Upper lobe of left lung (tissue), 6 donors: ENCODE measurements at regions not wholly inside any gene's neighbourhood (a gene's known extent, or its start where the extent isn't known, plus 50 kb on each side); places are given as distances from the start of the nearest gene placed in this dataset.

ENCODE experiments used
- ATAC-seq, 2 donors: fragments of 200-7000 bp; cut with Tn5 transposase; one replicate each; pipeline ENCODE4 v1.9.1; 2022; ENCODE audit warnings: mild to moderate bottlenecking in 2 of 2, moderate library complexity in 2 of 2; ENCODE audit not compliant: low FRiP score in 2 of 2
- DNase-seq, 2 donors: peaks; one replicate each; pipeline ENCODE4 v3.0.0-alpha.2; 2019 to 2020
- H3K27ac ChIP-seq, 4 donors: fragments of 200-600 bp; sonication (generic); one replicate each; pipeline ENCODE4 v1.5.1; 2016 to 2019
- H3K27me3 ChIP-seq, 4 donors: fragments of 200-600 bp; sonication (generic); one replicate each; pipeline ENCODE4 v1.5.1; 2017 to 2019
- H3K36me3 ChIP-seq, 4 donors: fragments of 200-600 bp; sonication (generic); one replicate each; pipeline ENCODE4 v1.5.1; 2016 to 2019
- H3K4me1 ChIP-seq, 4 donors: fragments of 200-600 bp; sonication (generic); one replicate each; pipeline ENCODE4 v1.5.1; 2018 to 2019
- H3K4me3 ChIP-seq, 4 donors: fragments of 200-600 bp; sonication (generic); one replicate each; pipeline ENCODE4 v1.5.1; 2017 to 2019; ENCODE audit warnings: mild to moderate bottlenecking in 2 of 4, moderate library complexity in 1 of 4
- H3K9me3 ChIP-seq, 4 donors: fragments of 200-600 bp; sonication (generic); one replicate each; pipeline ENCODE4 v1.5.1; 2018 to 2019
- EP300 ChIP-seq, 4 donors: sonication (generic); formaldehyde crosslinking; IDR thresholded peaks; one replicate each; pipeline ENCODE4 v1.5.1; 2017; ENCODE audit warnings: antibody characterized with exemption in 4 of 4, control low read depth in 2 of 4
- POLR2A ChIP-seq, 4 donors: fragments of 450-650 bp; IDR thresholded peaks; one replicate each; pipeline ENCODE4 v1.5.1; 2016 to 2017; ENCODE audit warnings: antibody characterized with exemption in 4 of 4, mild to moderate bottlenecking in 2 of 4
- POLR2AphosphoS5 ChIP-seq, 2 donors: sonication (generic); formaldehyde crosslinking; IDR thresholded peaks; one replicate each; pipeline ENCODE4 v1.5.1; 2017; ENCODE audit warnings: antibody characterized with exemption in 2 of 2
- WGBS, 2 donors: methylation state at CpG; one replicate each; pipeline ENCODE4 v1.1.5; 2017 to 2018; 5-methylcytosine and 5-hydroxymethylcytosine counted together
- TF ChIP-seq, protein P1 (sequence below), 6 experiments: fragments of 450-650 bp in 4 of 6; fragments of 200-600 bp in 2 of 6; sonication (generic) in 2 of 6; IDR thresholded peaks; one replicate each; pipeline ENCODE4 v1.5.1; 2016 to 2019; ENCODE audit warnings: antibody characterized with exemption in 6 of 6
- donor health status: DM: no; HTN: no; CAD: no; lungs with moderate emphysema.
- donor health status: DM: no; HTN: yes; CAD: no; lungs with severe emphysema.

DNA sequence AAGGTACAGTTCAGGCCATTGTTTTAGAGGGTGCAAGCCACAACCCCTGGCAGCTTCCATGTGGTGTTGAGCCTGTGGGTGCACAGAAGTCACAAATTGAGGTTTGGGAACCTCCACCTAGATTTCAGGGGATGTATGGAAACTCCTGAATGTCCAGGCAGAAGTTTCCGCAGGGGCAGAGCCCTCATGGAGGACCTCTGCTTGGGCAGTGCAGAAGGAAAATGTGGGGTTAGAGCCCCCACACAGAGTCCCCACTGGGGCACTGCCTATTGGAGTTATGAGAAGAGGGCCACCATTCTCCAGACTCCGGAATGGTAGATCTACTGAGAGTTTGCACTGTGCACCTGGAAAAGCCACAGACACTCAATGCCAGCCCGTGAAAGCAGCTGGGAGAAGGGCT lies 242.0 kb upstream of the ACTRT1 start:
- Histone ChIP-seq H3K4me1 (no peaks in the 10 kb centered on the region), H3K4me3 (no peak overlapping the region), H3K36me3 (no peaks in the 10 kb centered on the region), H3K27me3 (no peaks in the 10 kb centered on the region), H3K9me3 (no peaks in the 10 kb centered on the region), H3K27ac (no peak overlapping the region)
- DNase-seq, result no peak
- 78% methylated on average over 3 of the region's 3 CpGs; no CpG with 5 or more reads in 1 of the 2 donors for WGBS, 2 donors
- TF ChIP-seq POLR2A (IDR thresholded peaks at IDR 0.05), result no peak
- TF ChIP-seq, protein P1, sequence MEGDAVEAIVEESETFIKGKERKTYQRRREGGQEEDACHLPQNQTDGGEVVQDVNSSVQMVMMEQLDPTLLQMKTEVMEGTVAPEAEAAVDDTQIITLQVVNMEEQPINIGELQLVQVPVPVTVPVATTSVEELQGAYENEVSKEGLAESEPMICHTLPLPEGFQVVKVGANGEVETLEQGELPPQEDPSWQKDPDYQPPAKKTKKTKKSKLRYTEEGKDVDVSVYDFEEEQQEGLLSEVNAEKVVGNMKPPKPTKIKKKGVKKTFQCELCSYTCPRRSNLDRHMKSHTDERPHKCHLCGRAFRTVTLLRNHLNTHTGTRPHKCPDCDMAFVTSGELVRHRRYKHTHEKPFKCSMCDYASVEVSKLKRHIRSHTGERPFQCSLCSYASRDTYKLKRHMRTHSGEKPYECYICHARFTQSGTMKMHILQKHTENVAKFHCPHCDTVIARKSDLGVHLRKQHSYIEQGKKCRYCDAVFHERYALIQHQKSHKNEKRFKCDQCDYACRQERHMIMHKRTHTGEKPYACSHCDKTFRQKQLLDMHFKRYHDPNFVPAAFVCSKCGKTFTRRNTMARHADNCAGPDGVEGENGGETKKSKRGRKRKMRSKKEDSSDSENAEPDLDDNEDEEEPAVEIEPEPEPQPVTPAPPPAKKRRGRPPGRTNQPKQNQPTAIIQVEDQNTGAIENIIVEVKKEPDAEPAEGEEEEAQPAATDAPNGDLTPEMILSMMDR (IDR thresholded peaks at IDR 0.05), result no peak
- TF ChIP-seq POLR2AphosphoS5 (IDR thresholded peaks at IDR 0.05), result no peak
- ATAC-seq, result no peak

DNA sequence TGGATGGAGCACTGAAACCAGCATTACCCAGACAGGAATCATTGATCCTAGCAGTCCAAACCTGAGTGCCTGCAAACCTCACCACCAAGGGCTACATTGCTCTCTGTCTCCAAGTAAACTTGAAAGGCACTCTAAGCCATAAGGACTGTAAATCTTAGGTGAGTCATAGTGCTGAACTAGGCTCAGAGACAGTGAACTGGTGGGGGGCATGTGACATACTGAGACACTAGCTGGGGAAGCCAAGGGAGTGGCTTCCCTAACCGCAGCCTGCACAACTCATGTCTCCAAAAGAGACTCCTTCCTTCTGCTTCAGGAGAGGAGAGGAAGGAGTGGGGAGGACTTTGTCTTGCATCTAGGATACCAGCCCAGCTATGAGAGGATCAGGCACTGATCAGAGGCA lies 235.5 kb upstream of the ACTRT1 start:
- Histone ChIP-seq H3K9me3 (no peaks in the 10 kb centered on the region), H3K4me3 (no peak overlapping the region), H3K27me3 (no peaks in the 10 kb centered on the region), H3K4me1 (no peaks in the 10 kb centered on the region), H3K27ac (no peak overlapping the region), H3K36me3 (no peaks in the 10 kb centered on the region)
- WGBS, 2 donors, result 71% methylated on average over 1 of the region's 1 CpG; no CpG with 5 or more reads in 1 of the 2 donors
- DNase-seq (no peak), ATAC-seq (no peak)
- TF ChIP-seq POLR2AphosphoS5 (IDR thresholded peaks at IDR 0.05), result no peak
- TF ChIP-seq, protein P1 (IDR thresholded peaks at IDR 0.05), result no peak

- TF ChIP-seq POLR2AphosphoS5 (IDR thresholded peaks at IDR 0.05) (no peak), EP300 (IDR thresholded peaks at IDR 0.05) (no peak), POLR2A (IDR thresholded peaks at IDR 0.05) (no peak)
- TF ChIP-seq, protein P1 (IDR thresholded peaks at IDR 0.05), result no peak
Measured at GRCh38 chrX:128250621-128251020, 198.4 kb upstream of the ACTRT1 start.

GRCh38 chrX:128216364-128216763 lies 164.2 kb upstream of the ACTRT1 start:
- no peak for ATAC-seq
- Histone ChIP-seq H3K36me3 (no peaks in the 10 kb centered on the region), H3K27ac (no peak overlapping the region), H3K4me1 (no peaks in the 10 kb centered on the region), H3K4me3 (no peak overlapping the region), H3K27me3 (no peaks in the 10 kb centered on the region), H3K9me3 (no peaks in the 10 kb centered on the region)
- no peak for DNase-seq
- TF ChIP-seq EP300 (IDR thresholded peaks at IDR 0.05) (no peak), POLR2A (IDR thresholded peaks at IDR 0.05) (no peak), POLR2AphosphoS5 (IDR thresholded peaks at IDR 0.05) (no peak)
- TF ChIP-seq, protein P1 (IDR thresholded peaks at IDR 0.05), result no peak
- 74 to 86% methylated on average over 3 of the region's 3 CpGs for WGBS, 2 donors

More at GRCh38 chrX:128250621-128251020, 198.4 kb upstream of the ACTRT1 start:
- Histone ChIP-seq H3K27me3 (no peaks in the 10 kb centered on the region), H3K36me3 (no peaks in the 10 kb centered on the region), H3K4me1 (no peaks in the 10 kb centered on the region), H3K4me3 (no peak overlapping the region), H3K27ac (no peak overlapping the region), H3K9me3 (peaks cover 0 to under 1% (median 0%) of the 10 kb centered on the region in 4 donors)
- DNase-seq (no peak), ATAC-seq (no peak)

- ATAC-seq, result no peak
- H3K9me3 ChIP-seq, result no peaks in the 10 kb centered on the region
- no peaks in the 10 kb centered on the region for H3K4me1 ChIP-seq
- no peak for DNase-seq
- 67 to 100% methylated on average over 1 to 2 of the region's 2 CpGs for WGBS, 2 donors
- H3K36me3 ChIP-seq, result no peaks in the 10 kb centered on the region
- TF ChIP-seq EP300 (IDR thresholded peaks at IDR 0.05) (no peak), POLR2AphosphoS5 (IDR thresholded peaks at IDR 0.05) (no peak), POLR2A (IDR thresholded peaks at IDR 0.05) (no peak)
- TF ChIP-seq, protein P1 (IDR thresholded peaks at IDR 0.05), result no peak
- H3K27me3 ChIP-seq, result no peaks in the 10 kb centered on the region
- no peak overlapping the region for H3K27ac ChIP-seq
- no peak overlapping the region for H3K4me3 ChIP-seq
Measured at GRCh38 chrX:128165884-128166408, 113.7 kb upstream of the ACTRT1 start.
